SK-N-SH (cell line): ENCODE measurements at regions not wholly inside any gene's neighbourhood (a gene's known extent, or its start where the extent isn't known, plus 50 kb on each side); places are given as distances from the start of the nearest gene placed in this dataset.

Experiments used
- CTCF ChIA-PET: fragments of 300-600, 350-600 bp; formaldehyde crosslinking; extraction: SDS; loops from one replicate; lab custom pipeline; 2021; lab: Yijun Ruan, JAX
- POLR2A ChIA-PET: fragments of 350-600 bp; sonication (Branson Sonifier 250); formaldehyde crosslinking; extraction: SDS; loops from one replicate; lab custom pipeline; 2020; ENCODE audit warnings: antibody characterized with exemption, inconsistent platforms; lab: Yijun Ruan, JAX
- DNase-seq: peaks from one replicate; pipeline ENCODE4 v3.0.0; 2012
- H2AFZ ChIP-seq: fragments of 200-600 bp; sonication (generic); 2 replicates; pipeline ENCODE4 v1.8.1; 2016; ENCODE audit warnings: antibody characterized with exemption, mild to moderate bottlenecking, low read depth
- H3F3A ChIP-seq: fragments of 200-600 bp; sonication (generic); replicated peaks from 2 replicates; pipeline ENCODE3; 2016; ENCODE audit warnings: antibody characterized with exemption, mild to moderate bottlenecking; ENCODE audit not compliant: insufficient read depth
- H3K27ac ChIP-seq, 2 experiments: fragments of 200-500 bp in 1 of 2; fragments of 200-600 bp in 1 of 2; sonication (Bioruptor generic) in 1 of 2; sonication (generic), shearing (Covaris generic) in 1 of 2; 2 replicates each; pipeline versions ENCODE4 v1.5.1 to v1.6.1; 2014 to 2016; ENCODE audit warnings: low read depth in 2 of 2, inconsistent platforms in 1 of 2, low read length in 1 of 2, mild to moderate bottlenecking in 1 of 2, mixed read lengths in 1 of 2
- H3K27me3 ChIP-seq: fragments of 200-600 bp; sonication (generic), shearing (Covaris generic); 2 replicates; pipeline ENCODE4 v1.6.1; 2016; ENCODE audit warnings: mixed run types; ENCODE audit not compliant: insufficient read depth
- H3K36me3 ChIP-seq, 2 experiments: fragments of 200-500 bp in 1 of 2; fragments of 200-600 bp in 1 of 2; sonication (Bioruptor generic) in 1 of 2; sonication (generic) in 1 of 2; replicated peaks in 1 of 2; 2 replicates each; pipeline versions ENCODE3 to v1.5.1; 2014 to 2016; ENCODE audit warnings: low read length in 1 of 2, mild to moderate bottlenecking in 1 of 2; ENCODE audit not compliant: insufficient read depth in 2 of 2, control insufficient read depth in 1 of 2
- H3K4me1 ChIP-seq, 2 experiments: fragments of 200-500 bp in 1 of 2; fragments of 200-600 bp in 1 of 2; sonication (Bioruptor generic) in 1 of 2; sonication (generic), shearing (Covaris generic) in 1 of 2; 2 replicates each; pipeline versions ENCODE4 v1.5.1 to v1.6.1; 2014 to 2016; ENCODE audit warnings: low read depth in 1 of 2, low read length in 1 of 2, mixed run types in 1 of 2; ENCODE audit not compliant: insufficient read depth in 2 of 2, control insufficient read depth in 1 of 2
- H3K4me2 ChIP-seq: fragments of 200-600 bp; sonication (generic), shearing (Covaris generic); 2 replicates; pipeline ENCODE4 v1.6.1; 2017; ENCODE audit warnings: mixed run types
- H3K4me3 ChIP-seq, 2 experiments: fragments of 200-500 bp in 1 of 2; fragments of 200-600 bp in 1 of 2; sonication (Bioruptor generic) in 1 of 2; sonication (generic), shearing (Covaris generic) in 1 of 2; 2 replicates each; pipeline versions ENCODE4 v1.5.1 to v1.8.1; 2014 to 2016; ENCODE audit warnings: low read depth in 2 of 2, inconsistent platforms in 1 of 2, low read length in 1 of 2, mild to moderate bottlenecking in 1 of 2, mixed read lengths in 1 of 2, moderate library complexity in 1 of 2
- H3K79me2 ChIP-seq: fragments of 200-600 bp; sonication (generic); 2 replicates; pipeline ENCODE4 v1.8.1; 2017; ENCODE audit warnings: mild to moderate bottlenecking; ENCODE audit not compliant: insufficient read depth
- H3K9ac ChIP-seq: fragments of 200-600 bp; sonication (generic); 2 replicates; pipeline ENCODE4 v1.6.1; 2017; ENCODE audit warnings: mixed run types
- H3K9me2 ChIP-seq: fragments of 200-600 bp; sonication (generic); 2 replicates; pipeline ENCODE4 v1.6.1; 2017; ENCODE audit warnings: mixed run types
- H3K9me3 ChIP-seq: fragments of 200-600 bp; sonication (generic); 2 replicates; pipeline ENCODE4 v1.6.1; 2017; ENCODE audit warnings: mixed run types, mild to moderate bottlenecking, moderate library complexity
- H4K20me1 ChIP-seq: fragments of 200-600 bp; sonication (generic); 2 replicates; pipeline ENCODE4 v1.6.1; 2017; ENCODE audit warnings: mild to moderate bottlenecking, mixed run types; ENCODE audit not compliant: insufficient read depth
- ELF1 ChIP-seq: IDR thresholded peaks from 2 replicates; pipeline ENCODE4 v1.4.0; 2012
- EZH2phosphoT487 ChIP-seq: fragments of 200-600 bp; sonication (generic); IDR thresholded peaks from 2 replicates; pipeline ENCODE4 v1.6.1; 2017; ENCODE audit warnings: low read depth, mixed run types, mild to moderate bottlenecking, antibody characterized with exemption, moderate library complexity, borderline replicate concordance
- FOXM1 ChIP-seq: IDR thresholded peaks from 2 replicates; pipeline ENCODE4 v1.4.0; 2012; ENCODE audit warnings: low read depth, mild to moderate bottlenecking
- GATA2 ChIP-seq: sonication (generic); formaldehyde crosslinking; IDR thresholded peaks from 2 replicates; pipeline ENCODE4 v1.5.0; 2020; ENCODE audit warnings: mild to moderate bottlenecking, missing genetic modification reagents
- MXI1 ChIP-seq: IDR thresholded peaks from 2 replicates; pipeline ENCODE4 v1.6.1; 2012; ENCODE audit warnings: mild to moderate bottlenecking, low read depth, low read length, improper control_type of control experiment
- NFIC ChIP-seq: IDR thresholded peaks from 2 replicates; pipeline ENCODE4 v1.4.0; 2012; ENCODE audit warnings: borderline replicate concordance
- RFX5 ChIP-seq: IDR thresholded peaks from 2 replicates; pipeline ENCODE4 v1.6.1; 2012; ENCODE audit warnings: mild to moderate bottlenecking, improper control_type of control experiment, low read length
- TCF12 ChIP-seq: IDR thresholded peaks from 2 replicates; pipeline ENCODE4 v1.4.0; 2012
- TEAD4 ChIP-seq: IDR thresholded peaks from 2 replicates; pipeline ENCODE4 v1.4.0; 2012; ENCODE audit warnings: mild to moderate bottlenecking, borderline replicate concordance; ENCODE audit not compliant: insufficient read depth
- YY1 ChIP-seq: IDR thresholded peaks from 2 replicates; pipeline ENCODE4 v1.4.0; 2012; ENCODE audit warnings: low read depth, mild to moderate bottlenecking
- WGBS: methylation state at CpG from one replicate; pipeline ENCODE4 v1.1.6; 2017; ENCODE audit warnings: low lambda C conversion rate; 5-methylcytosine and 5-hydroxymethylcytosine counted together
- TF ChIP-seq, protein P1 (sequence below): fragments of 200-600 bp; sonication (generic); IDR thresholded peaks from 2 replicates; pipeline ENCODE4 v1.6.1; 2017; ENCODE audit warnings: antibody characterized with exemption, mild to moderate bottlenecking, moderate library complexity

- H3K27me3 ChIP-seq: no peaks in the 10 kb centered on the region
- H3K4me1 ChIP-seq: no peaks in the 10 kb centered on the region; a peak in 1 of 4 replicates
- H2AFZ ChIP-seq: no peak overlapping the region
- no peak overlapping the region for H3K4me2 ChIP-seq
- no peak for TF ChIP-seq TEAD4
- TF ChIP-seq GATA2: no peak
- no peak for DNase-seq
- no peaks in the 10 kb centered on the region for H4K20me1 ChIP-seq
- no peaks in the 10 kb centered on the region for H3F3A ChIP-seq
- no peaks in the 10 kb centered on the region for H3K79me2 ChIP-seq
- H3K36me3 ChIP-seq: no peaks in the 10 kb centered on the region
- WGBS: 5% methylated on average over 2 of the region's 2 CpGs
- no peak overlapping the region for H3K4me3 ChIP-seq
- POLR2A ChIA-PET: no interaction called here
- no peak overlapping the region for H3K27ac ChIP-seq
- CTCF ChIA-PET: no interaction called here
- no peaks in the 10 kb centered on the region for H3K9me3 ChIP-seq
- H3K9ac ChIP-seq: no peak overlapping the region
- no peaks in the 10 kb centered on the region for H3K9me2 ChIP-seq
Measured at GRCh38 chr3:34180532-34180931, 382.1 kb downstream of the PDCD6IP start.

GRCh38 chr3:34183114-34183513 lies 384.7 kb downstream of the PDCD6IP start:
- Histone ChIP-seq H3K36me3 (no peaks in the 10 kb centered on the region), H3K9me3 (no peaks in the 10 kb centered on the region), H3K27me3 (no peaks in the 10 kb centered on the region), H3K4me3 (no peak overlapping the region), H2AFZ (no peak overlapping the region), H3K4me1 (no peaks in the 10 kb centered on the region; a peak in 1 of 4 replicates), H3K9me2 (no peaks in the 10 kb centered on the region), H3F3A (no peaks in the 10 kb centered on the region), H4K20me1 (no peaks in the 10 kb centered on the region), H3K27ac (no peak overlapping the region), H3K9ac (no peak overlapping the region), H3K79me2 (no peaks in the 10 kb centered on the region), H3K4me2 (no peak overlapping the region)
- WGBS: 19% methylated on average over 2 of the region's 2 CpGs
- ChIA-PET CTCF (no interaction called here), POLR2A (no interaction called here)
- no peak for TF ChIP-seq TCF12
- no peak for TF ChIP-seq YY1
- TF ChIP-seq NFIC: no peak
- TF ChIP-seq GATA2: no peak
- no peak for TF ChIP-seq TEAD4
- TF ChIP-seq ELF1: no peak
- TF ChIP-seq, protein P1, sequence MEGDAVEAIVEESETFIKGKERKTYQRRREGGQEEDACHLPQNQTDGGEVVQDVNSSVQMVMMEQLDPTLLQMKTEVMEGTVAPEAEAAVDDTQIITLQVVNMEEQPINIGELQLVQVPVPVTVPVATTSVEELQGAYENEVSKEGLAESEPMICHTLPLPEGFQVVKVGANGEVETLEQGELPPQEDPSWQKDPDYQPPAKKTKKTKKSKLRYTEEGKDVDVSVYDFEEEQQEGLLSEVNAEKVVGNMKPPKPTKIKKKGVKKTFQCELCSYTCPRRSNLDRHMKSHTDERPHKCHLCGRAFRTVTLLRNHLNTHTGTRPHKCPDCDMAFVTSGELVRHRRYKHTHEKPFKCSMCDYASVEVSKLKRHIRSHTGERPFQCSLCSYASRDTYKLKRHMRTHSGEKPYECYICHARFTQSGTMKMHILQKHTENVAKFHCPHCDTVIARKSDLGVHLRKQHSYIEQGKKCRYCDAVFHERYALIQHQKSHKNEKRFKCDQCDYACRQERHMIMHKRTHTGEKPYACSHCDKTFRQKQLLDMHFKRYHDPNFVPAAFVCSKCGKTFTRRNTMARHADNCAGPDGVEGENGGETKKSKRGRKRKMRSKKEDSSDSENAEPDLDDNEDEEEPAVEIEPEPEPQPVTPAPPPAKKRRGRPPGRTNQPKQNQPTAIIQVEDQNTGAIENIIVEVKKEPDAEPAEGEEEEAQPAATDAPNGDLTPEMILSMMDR: no peak
- TF ChIP-seq EZH2phosphoT487: no peak
- TF ChIP-seq FOXM1: no peak
- TF ChIP-seq RFX5: no peak
- DNase-seq: no peak

GRCh38 chr3:34183611-34184340 lies 385.3 kb downstream of the PDCD6IP start:
- no peaks in the 10 kb centered on the region for H3K27me3 ChIP-seq
- no peak overlapping the region for H3K27ac ChIP-seq
- H3K4me3 ChIP-seq: no peak overlapping the region
- 48% methylated on average over 10 of the region's 10 CpGs for WGBS
- H3K4me2 ChIP-seq: no peak overlapping the region
- H4K20me1 ChIP-seq: no peaks in the 10 kb centered on the region
- TF ChIP-seq MXI1: no peak
- H3K36me3 ChIP-seq: no peaks in the 10 kb centered on the region
- no peaks in the 10 kb centered on the region for H3K9me3 ChIP-seq
- POLR2A ChIA-PET: no interaction called here
- no peak for DNase-seq
- H3F3A ChIP-seq: no peaks in the 10 kb centered on the region
- no peak overlapping the region for H3K9ac ChIP-seq
- CTCF ChIA-PET: no interaction called here
- no peaks in the 10 kb centered on the region; a peak in 1 of 4 replicates for H3K4me1 ChIP-seq
- no peaks in the 10 kb centered on the region for H3K79me2 ChIP-seq
- no peak overlapping the region for H2AFZ ChIP-seq
- H3K9me2 ChIP-seq: no peaks in the 10 kb centered on the region
